Erythroblast (primary cell): ENCODE measurements at regions not wholly inside any gene's neighbourhood (a gene's known extent, or its start where the extent isn't known, plus 50 kb on each side); places are given as distances from the start of the nearest gene placed in this dataset.

ENCODE experiments used
- DNase-seq, 2 experiments: peaks; one replicate each; lab custom pipeline; 2025; lab: John Stamatoyannopoulos, UW
- GATA1 ChIP-seq: IDR thresholded peaks from 2 replicates; pipeline ENCODE4 v1.6.1; 2011; ENCODE audit warnings: low read depth, mild to moderate bottlenecking, control low read depth, low read length, moderate library complexity
- POLR2A ChIP-seq: IDR thresholded peaks from 2 replicates; pipeline ENCODE4 v1.6.1; 2011; ENCODE audit warnings: mild to moderate bottlenecking, low read length

DNA sequence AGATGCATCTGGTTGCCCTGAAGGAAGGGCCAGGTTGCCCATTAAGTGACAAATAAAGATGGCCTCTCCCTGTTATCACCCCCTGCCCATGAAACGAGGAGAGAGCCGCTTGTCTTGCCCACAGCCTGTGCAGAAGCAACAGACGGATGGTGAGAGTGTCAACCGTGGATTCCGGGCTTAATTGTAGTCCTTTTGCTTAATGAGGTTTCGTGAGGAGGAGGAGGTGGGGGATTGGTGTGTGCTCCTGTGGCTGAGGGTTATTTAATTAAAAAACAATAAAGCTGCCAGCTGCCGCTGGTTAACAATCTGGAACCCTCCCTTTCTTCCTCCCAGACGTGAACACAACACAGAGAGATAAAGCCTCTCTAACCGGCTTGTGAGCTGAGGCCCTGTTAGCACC lies 188.0 kb upstream of the PARD3B start:
- TF ChIP-seq GATA1 (no peak), POLR2A (no peak)
- DNase-seq = no peak

DNA sequence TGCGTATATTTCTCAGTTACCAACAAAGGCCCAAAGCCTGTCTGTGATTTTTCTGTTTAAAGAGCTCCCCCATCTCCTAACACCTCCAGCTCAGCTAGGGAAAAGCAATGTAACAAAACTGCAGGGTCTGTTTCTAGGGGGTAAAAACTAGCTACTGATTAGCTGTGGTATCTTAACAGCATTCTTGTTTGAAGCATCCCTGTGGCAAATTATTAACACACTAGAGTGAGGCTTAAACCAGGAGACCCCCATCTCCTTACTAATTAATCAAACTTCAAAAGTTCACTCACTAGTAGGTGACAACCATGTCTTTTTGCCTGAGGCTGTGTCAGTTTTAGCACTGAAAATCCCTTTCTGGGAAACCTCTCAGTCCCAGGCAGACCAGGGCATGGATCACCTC lies 186.2 kb upstream of the PARD3B start:
- TF ChIP-seq POLR2A (no peak), GATA1 (no peak)
- DNase-seq = no peak

DNA sequence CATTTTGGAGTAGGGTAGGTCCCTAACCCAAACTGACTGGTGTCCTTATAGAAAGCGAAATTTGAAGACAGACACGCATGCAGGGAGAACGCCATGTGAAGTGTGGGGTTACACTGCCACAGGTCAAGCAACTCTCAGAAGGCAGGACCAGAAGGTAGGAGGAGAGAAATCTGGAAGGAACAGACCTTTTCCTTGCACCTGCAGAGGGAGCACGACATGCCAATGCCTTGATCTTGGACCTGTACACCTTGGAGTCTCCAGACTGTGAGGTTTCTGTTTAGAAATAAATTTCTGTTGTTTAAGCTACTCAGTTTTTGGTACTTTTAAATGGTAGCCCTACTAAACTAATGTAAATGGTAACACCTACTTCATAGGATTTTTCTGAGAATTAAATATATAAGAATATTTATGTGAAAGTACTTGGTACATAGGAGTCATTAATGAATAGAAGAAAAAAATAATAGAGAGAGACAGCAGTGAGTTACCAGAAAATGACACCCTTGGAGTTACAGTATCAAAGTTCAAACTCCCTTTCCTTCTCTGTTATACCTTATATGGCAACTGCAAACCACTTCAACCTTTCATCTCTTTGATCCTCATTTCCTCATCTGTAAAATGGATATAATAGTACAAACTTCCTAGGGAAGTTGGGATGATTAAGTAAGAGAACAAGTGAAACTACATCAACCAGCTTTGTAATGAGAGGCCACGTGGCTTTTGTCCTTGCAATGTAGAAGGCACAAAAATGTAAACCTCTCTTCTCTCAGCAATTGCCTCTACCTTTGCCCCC lies 184.9 kb upstream of the PARD3B start:
- no peak for DNase-seq
- TF ChIP-seq GATA1 = no peak
- no peak for TF ChIP-seq POLR2A

- TF ChIP-seq POLR2A = no peak
- TF ChIP-seq GATA1 = no peak
- DNase-seq = no peak
Measured at GRCh38 chr2:204361738-204362137, 183.5 kb upstream of the PARD3B start.

- TF ChIP-seq POLR2A = no peak
- no peak for TF ChIP-seq GATA1
- DNase-seq = no peak
Measured at GRCh38 chr2:204362581-204362980, 182.7 kb upstream of the PARD3B start.

- no peak for DNase-seq
- TF ChIP-seq POLR2A = no peak
- TF ChIP-seq GATA1 = no peak
Measured at GRCh38 chr2:204363513-204363912, 181.8 kb upstream of the PARD3B start.

GRCh38 chr2:204364860-204365535 lies 180.3 kb upstream of the PARD3B start:
- no peak for TF ChIP-seq GATA1

GRCh38 chr2:204365811-204366210 lies 179.5 kb upstream of the PARD3B start:
- DNase-seq = no peak
- TF ChIP-seq GATA1 (no peak), POLR2A (no peak)

More at GRCh38 chr2:204364860-204365535, 180.3 kb upstream of the PARD3B start:
- no peak for DNase-seq

- no peak for TF ChIP-seq POLR2A
- TF ChIP-seq GATA1 = no peak
- DNase-seq = no peak
Measured at GRCh38 chr2:204367466-204367865, 177.8 kb upstream of the PARD3B start.

DNA sequence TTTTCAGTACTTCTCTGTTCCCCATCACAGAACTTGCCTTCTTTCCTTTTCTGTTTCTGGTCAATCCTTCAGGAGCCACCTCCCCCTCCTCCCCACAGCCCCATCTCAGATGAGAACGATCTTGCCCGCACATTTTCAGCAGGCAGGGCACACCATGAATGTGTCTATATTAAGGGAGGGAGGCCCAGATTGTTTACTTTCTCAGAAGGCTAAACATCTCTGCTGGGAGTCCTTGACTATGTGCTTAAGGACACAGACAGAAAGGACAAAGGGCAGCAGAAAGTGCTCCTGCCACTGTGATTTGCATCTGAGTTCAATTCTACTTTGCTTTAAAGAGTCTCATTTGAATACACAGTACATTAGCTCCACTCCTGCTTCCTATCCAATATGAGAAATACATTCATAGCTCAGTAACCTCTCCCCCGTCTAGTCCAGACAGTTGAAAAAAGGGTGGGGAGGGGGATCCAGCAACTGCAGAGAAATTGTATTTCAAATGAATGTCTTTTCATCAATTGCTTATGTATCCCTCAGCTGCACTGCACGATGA lies 175.0 kb upstream of the PARD3B start:
- TF ChIP-seq GATA1 (no peak), POLR2A (no peak)

GRCh38 chr2:204373942-204374341 lies 171.3 kb upstream of the PARD3B start:
- no peak for TF ChIP-seq GATA1
- no peak for TF ChIP-seq POLR2A
- no peak for DNase-seq

More for the DNA sequence above, 175.0 kb upstream of the PARD3B start:
- no peak for DNase-seq

- DNase-seq = no peak
- TF ChIP-seq GATA1 = no peak
- no peak for TF ChIP-seq POLR2A
Measured at GRCh38 chr2:204380141-204380881, 165.0 kb upstream of the PARD3B start.

- DNase-seq = no peak
- no peak for TF ChIP-seq POLR2A
- TF ChIP-seq GATA1 = no peak
Measured at GRCh38 chr2:204386668-204387067, 158.6 kb upstream of the PARD3B start.
